ENCODE measurements at regions not wholly inside any gene's neighbourhood (a gene's known extent, or its start where the extent isn't known, plus 50 kb on each side); places are given as distances from the start of the nearest gene placed in this dataset.

DNA sequence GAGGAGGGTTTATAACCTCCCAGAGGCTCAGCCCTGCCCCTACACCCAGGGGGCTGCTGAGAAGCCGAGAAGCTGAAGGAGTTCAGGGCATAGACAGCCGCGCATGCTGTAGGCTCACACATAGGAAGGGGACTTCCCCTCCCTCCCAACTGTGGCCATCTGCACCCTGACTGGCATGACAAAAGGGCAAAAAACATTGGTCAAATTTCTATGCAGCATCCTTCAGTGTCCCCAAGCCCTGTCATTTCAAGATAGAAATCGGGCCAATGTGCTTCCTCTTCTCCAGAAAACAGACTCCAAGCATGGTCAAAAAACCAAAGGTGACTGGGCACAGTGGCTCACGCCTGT is 55.9 kb upstream of the MYL10 start:
- no peak for DNase-seq
- no peak for TF ChIP-seq EZH2phosphoT487 (IDR thresholded peaks at IDR 0.05; ENCODE audit: borderline replicate concordance, low read length)
- TF ChIP-seq EZH2 (IDR thresholded peaks at IDR 0.05; ENCODE audit: low read length, unreplicated experiment) = no peak
- TF ChIP-seq, protein P1, sequence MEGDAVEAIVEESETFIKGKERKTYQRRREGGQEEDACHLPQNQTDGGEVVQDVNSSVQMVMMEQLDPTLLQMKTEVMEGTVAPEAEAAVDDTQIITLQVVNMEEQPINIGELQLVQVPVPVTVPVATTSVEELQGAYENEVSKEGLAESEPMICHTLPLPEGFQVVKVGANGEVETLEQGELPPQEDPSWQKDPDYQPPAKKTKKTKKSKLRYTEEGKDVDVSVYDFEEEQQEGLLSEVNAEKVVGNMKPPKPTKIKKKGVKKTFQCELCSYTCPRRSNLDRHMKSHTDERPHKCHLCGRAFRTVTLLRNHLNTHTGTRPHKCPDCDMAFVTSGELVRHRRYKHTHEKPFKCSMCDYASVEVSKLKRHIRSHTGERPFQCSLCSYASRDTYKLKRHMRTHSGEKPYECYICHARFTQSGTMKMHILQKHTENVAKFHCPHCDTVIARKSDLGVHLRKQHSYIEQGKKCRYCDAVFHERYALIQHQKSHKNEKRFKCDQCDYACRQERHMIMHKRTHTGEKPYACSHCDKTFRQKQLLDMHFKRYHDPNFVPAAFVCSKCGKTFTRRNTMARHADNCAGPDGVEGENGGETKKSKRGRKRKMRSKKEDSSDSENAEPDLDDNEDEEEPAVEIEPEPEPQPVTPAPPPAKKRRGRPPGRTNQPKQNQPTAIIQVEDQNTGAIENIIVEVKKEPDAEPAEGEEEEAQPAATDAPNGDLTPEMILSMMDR (conservative IDR thresholded peaks at IDR 0.05; ENCODE audit: low read depth, low read length) = no peak
- Histone ChIP-seq H3K9me2 (replicated peaks; ENCODE audit: low read length) (no peaks in the 10 kb centered on the region), H3K36me3 (ENCODE audit: low read depth, low read length) (no peaks in the 10 kb centered on the region), H3K9ac (ENCODE audit: low read length) (no peak overlapping the region), H3K4me3 (ENCODE audit: low read length) (no peak overlapping the region), H3K4me1 (ENCODE audit: insufficient read depth, low read length) (peaks cover 18% of the 10 kb centered on the region), H3K27me3 (ENCODE audit: low read length) (no peaks in the 10 kb centered on the region), H3K4me2 (ENCODE audit: low read length) (no peak overlapping the region), H2AFZ (ENCODE audit: low read length) (no peak overlapping the region), H3K27ac (ENCODE audit: low read length) (no peak overlapping the region), H3F3A (ENCODE audit: low read length, unreplicated experiment) (no peaks in the 10 kb centered on the region), H4K20me1 (ENCODE audit: low read length) (no peaks in the 10 kb centered on the region), H3K79me2 (ENCODE audit: low read length) (no peaks in the 10 kb centered on the region), H3K9me3 (ENCODE audit: low read length) (no peaks in the 10 kb centered on the region)
- intact Hi-C loops (cut with micrococcal nuclease) = no loop called here
- ChIA-PET POLR2A (ENCODE audit: unreplicated experiment) (no interaction called here), CTCF (no interaction called here)
- no peak for ATAC-seq
- no TSS peak for BruUV-seq (replicated peaks)

DNA sequence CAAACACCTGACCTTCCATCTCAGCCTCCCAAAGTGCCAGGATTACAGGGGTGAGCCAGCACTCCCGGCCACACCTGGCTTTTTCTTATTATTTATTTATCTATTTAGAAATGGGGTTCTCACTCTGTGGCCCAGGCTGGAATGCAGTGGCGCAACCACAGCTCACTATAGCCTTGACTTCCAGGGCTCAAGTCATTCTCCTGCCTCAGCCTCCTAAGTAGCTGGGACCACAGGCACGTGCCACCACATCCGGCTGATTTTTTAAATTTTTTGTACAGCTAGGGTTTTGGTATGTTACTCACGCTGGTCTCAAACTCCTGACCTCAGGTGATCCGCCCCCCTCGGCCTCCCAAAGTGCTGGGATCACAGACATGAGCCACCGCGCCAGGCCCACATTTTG is 56.9 kb upstream of the MYL10 start:
- H3K9me3 ChIP-seq (ENCODE audit: low read length) = no peaks in the 10 kb centered on the region
- CTCF ChIA-PET = interaction anchor here (0.6 kb wide), 2 partner anchors 71 to 1393 kb away, joined by 3 to 4 read pairs; no protein-coding TSS in a partner anchor
- no peak for TF ChIP-seq EZH2phosphoT487 (IDR thresholded peaks at IDR 0.05; ENCODE audit: borderline replicate concordance, low read length)
- no peak for TF ChIP-seq EZH2 (IDR thresholded peaks at IDR 0.05; ENCODE audit: low read length, unreplicated experiment)
- TF ChIP-seq, protein P1 (conservative IDR thresholded peaks at IDR 0.05; ENCODE audit: low read depth, low read length) = no peak
- ATAC-seq = no peak
- no TSS peak for BruUV-seq (replicated peaks)
- H3K4me3 ChIP-seq (ENCODE audit: low read length) = no peak overlapping the region
- no peak overlapping the region for H3K9ac ChIP-seq (ENCODE audit: low read length)
- H3K4me2 ChIP-seq (ENCODE audit: low read length) = no peak overlapping the region
- intact Hi-C loops (cut with micrococcal nuclease) = no loop called here
- H3K9me2 ChIP-seq (replicated peaks; ENCODE audit: low read length) = no peaks in the 10 kb centered on the region
- H2AFZ ChIP-seq (ENCODE audit: low read length) = no peak overlapping the region
- peaks cover 9% of the 10 kb centered on the region for H3K4me1 ChIP-seq (ENCODE audit: insufficient read depth, low read length)
- no peaks in the 10 kb centered on the region for H3F3A ChIP-seq (ENCODE audit: low read length, unreplicated experiment)
- POLR2A ChIA-PET (ENCODE audit: unreplicated experiment) = no interaction called here
- H3K36me3 ChIP-seq (ENCODE audit: low read depth, low read length) = no peaks in the 10 kb centered on the region
- H3K79me2 ChIP-seq (ENCODE audit: low read length) = no peaks in the 10 kb centered on the region
- no peaks in the 10 kb centered on the region for H3K27me3 ChIP-seq (ENCODE audit: low read length)
- no peak for DNase-seq
- H4K20me1 ChIP-seq (ENCODE audit: low read length) = no peaks in the 10 kb centered on the region
- no peak overlapping the region for H3K27ac ChIP-seq (ENCODE audit: low read length)

DNA sequence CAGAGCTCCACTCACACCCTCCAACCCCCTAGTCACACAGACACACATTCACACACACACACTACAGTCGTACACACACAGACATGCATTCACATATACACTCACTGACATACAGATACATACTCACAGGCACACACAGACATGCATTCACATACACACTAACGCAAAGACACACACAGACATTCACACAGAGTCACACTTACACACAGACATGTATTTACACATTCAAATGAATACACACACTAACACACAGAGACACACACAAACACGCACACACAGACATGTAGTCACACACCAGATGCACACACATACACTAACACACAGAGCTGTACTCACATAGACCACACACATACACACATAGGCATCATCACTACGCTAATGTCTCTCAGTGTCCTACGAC is 58.0 kb upstream of the MYL10 start:
- DNase-seq (no peak), ATAC-seq (no peak)
- Histone ChIP-seq H3F3A (ENCODE audit: low read length, unreplicated experiment) (no peaks in the 10 kb centered on the region), H3K27me3 (ENCODE audit: low read length) (no peaks in the 10 kb centered on the region), H3K9me2 (replicated peaks; ENCODE audit: low read length) (no peaks in the 10 kb centered on the region), H3K36me3 (ENCODE audit: low read depth, low read length) (no peaks in the 10 kb centered on the region), H3K27ac (ENCODE audit: low read length) (no peak overlapping the region), H3K4me2 (ENCODE audit: low read length) (no peak overlapping the region), H2AFZ (ENCODE audit: low read length) (no peak overlapping the region), H3K9me3 (ENCODE audit: low read length) (no peaks in the 10 kb centered on the region), H3K4me1 (ENCODE audit: insufficient read depth, low read length) (no peaks in the 10 kb centered on the region), H4K20me1 (ENCODE audit: low read length) (no peaks in the 10 kb centered on the region), H3K9ac (ENCODE audit: low read length) (no peak overlapping the region), H3K4me3 (ENCODE audit: low read length) (no peak overlapping the region), H3K79me2 (ENCODE audit: low read length) (no peaks in the 10 kb centered on the region)
- POLR2A ChIA-PET (ENCODE audit: unreplicated experiment) = interaction anchor here (0.6 kb wide), 1 partner anchor 66 kb away, joined by 3 read pairs; no protein-coding TSS in a partner anchor
- intact Hi-C loops (cut with micrococcal nuclease) = no loop called here
- CTCF ChIA-PET = no interaction called here
- no peak for TF ChIP-seq EZH2 (IDR thresholded peaks at IDR 0.05; ENCODE audit: low read length, unreplicated experiment)
- no peak for TF ChIP-seq EZH2phosphoT487 (IDR thresholded peaks at IDR 0.05; ENCODE audit: borderline replicate concordance, low read length)
- TF ChIP-seq, protein P1 (conservative IDR thresholded peaks at IDR 0.05; ENCODE audit: low read depth, low read length) = no peak
- BruUV-seq (replicated peaks) = no TSS peak
